HL-60 (cell line): ENCODE measurements at regions not wholly inside any gene's neighbourhood (a gene's known extent, or its start where the extent isn't known, plus 50 kb on each side); places are given as distances from the start of the nearest gene placed in this dataset.

Experiments used
- DNase-seq, 2 experiments: peaks; one replicate each; pipeline ENCODE4 v3.0.0-alpha.2; 2010 to 2020; ENCODE audit warnings: low read depth in 1 of 2, low spot score in 1 of 2
- H3K27ac ChIP-seq: fragments of 250-450 bp; sonication (Bioruptor Pico); replicated peaks from 2 replicates; pipeline ENCODE4 v1.5.1; 2020; ENCODE audit warnings: mild to moderate bottlenecking, moderate library complexity
- H3K27me3 ChIP-seq: fragments of 250-450 bp; sonication (Bioruptor Pico); 2 replicates; pipeline ENCODE4 v1.5.1; 2021; ENCODE audit warnings: mild to moderate bottlenecking, moderate library complexity; ENCODE audit not compliant: insufficient read depth, poor library complexity, severe bottlenecking
- H3K4me3 ChIP-seq: replicated peaks from 2 replicates; pipeline ENCODE4 v1.5.1; 2011; ENCODE audit warnings: mild to moderate bottlenecking, control low read depth, low read length; ENCODE audit not compliant: insufficient read depth
- GABPA ChIP-seq: IDR thresholded peaks from 2 replicates; pipeline ENCODE4 v1.6.1; 2012; ENCODE audit warnings: low read depth
- POLR2AphosphoS5 ChIP-seq: IDR thresholded peaks from 2 replicates; pipeline ENCODE4 v1.6.1; 2012; ENCODE audit warnings: low read depth
- SPI1 ChIP-seq: IDR thresholded peaks from 2 replicates; pipeline ENCODE4 v1.6.1; 2012; ENCODE audit warnings: low read depth, mild to moderate bottlenecking, borderline replicate concordance
- TF ChIP-seq, protein P1 (sequence below): IDR thresholded peaks from one replicate; pipeline ENCODE4 v1.5.1; 2011; ENCODE audit warnings: low read length, control low read depth, inconsistent platforms; ENCODE audit not compliant: insufficient read depth
- TF ChIP-seq, protein P2 (sequence below): IDR thresholded peaks from 2 replicates; pipeline ENCODE4 v1.6.1; 2012; ENCODE audit warnings: low read depth; ENCODE audit not compliant: insufficient replicate concordance

GRCh38 chr1:239140968-239141367 lies 245.4 kb upstream of the CHRM3 start:
- Histone ChIP-seq H3K27ac (no peak overlapping the region), H3K4me3 (no peak overlapping the region), H3K27me3 (no peaks in the 10 kb centered on the region)
- DNase-seq = no peak
- no peak for TF ChIP-seq GABPA
- TF ChIP-seq, protein P1, sequence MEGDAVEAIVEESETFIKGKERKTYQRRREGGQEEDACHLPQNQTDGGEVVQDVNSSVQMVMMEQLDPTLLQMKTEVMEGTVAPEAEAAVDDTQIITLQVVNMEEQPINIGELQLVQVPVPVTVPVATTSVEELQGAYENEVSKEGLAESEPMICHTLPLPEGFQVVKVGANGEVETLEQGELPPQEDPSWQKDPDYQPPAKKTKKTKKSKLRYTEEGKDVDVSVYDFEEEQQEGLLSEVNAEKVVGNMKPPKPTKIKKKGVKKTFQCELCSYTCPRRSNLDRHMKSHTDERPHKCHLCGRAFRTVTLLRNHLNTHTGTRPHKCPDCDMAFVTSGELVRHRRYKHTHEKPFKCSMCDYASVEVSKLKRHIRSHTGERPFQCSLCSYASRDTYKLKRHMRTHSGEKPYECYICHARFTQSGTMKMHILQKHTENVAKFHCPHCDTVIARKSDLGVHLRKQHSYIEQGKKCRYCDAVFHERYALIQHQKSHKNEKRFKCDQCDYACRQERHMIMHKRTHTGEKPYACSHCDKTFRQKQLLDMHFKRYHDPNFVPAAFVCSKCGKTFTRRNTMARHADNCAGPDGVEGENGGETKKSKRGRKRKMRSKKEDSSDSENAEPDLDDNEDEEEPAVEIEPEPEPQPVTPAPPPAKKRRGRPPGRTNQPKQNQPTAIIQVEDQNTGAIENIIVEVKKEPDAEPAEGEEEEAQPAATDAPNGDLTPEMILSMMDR = no peak
- TF ChIP-seq, protein P2, sequence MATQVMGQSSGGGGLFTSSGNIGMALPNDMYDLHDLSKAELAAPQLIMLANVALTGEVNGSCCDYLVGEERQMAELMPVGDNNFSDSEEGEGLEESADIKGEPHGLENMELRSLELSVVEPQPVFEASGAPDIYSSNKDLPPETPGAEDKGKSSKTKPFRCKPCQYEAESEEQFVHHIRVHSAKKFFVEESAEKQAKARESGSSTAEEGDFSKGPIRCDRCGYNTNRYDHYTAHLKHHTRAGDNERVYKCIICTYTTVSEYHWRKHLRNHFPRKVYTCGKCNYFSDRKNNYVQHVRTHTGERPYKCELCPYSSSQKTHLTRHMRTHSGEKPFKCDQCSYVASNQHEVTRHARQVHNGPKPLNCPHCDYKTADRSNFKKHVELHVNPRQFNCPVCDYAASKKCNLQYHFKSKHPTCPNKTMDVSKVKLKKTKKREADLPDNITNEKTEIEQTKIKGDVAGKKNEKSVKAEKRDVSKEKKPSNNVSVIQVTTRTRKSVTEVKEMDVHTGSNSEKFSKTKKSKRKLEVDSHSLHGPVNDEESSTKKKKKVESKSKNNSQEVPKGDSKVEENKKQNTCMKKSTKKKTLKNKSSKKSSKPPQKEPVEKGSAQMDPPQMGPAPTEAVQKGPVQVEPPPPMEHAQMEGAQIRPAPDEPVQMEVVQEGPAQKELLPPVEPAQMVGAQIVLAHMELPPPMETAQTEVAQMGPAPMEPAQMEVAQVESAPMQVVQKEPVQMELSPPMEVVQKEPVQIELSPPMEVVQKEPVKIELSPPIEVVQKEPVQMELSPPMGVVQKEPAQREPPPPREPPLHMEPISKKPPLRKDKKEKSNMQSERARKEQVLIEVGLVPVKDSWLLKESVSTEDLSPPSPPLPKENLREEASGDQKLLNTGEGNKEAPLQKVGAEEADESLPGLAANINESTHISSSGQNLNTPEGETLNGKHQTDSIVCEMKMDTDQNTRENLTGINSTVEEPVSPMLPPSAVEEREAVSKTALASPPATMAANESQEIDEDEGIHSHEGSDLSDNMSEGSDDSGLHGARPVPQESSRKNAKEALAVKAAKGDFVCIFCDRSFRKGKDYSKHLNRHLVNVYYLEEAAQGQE = no peak

GRCh38 chr1:239139801-239140200 lies 246.6 kb upstream of the CHRM3 start:
- TF ChIP-seq POLR2AphosphoS5 (no peak), SPI1 (no peak), GABPA (no peak)
- TF ChIP-seq, protein P2 = no peak
- TF ChIP-seq, protein P1 = no peak
- no peak for DNase-seq
- Histone ChIP-seq H3K4me3 (no peak overlapping the region), H3K27ac (no peak overlapping the region), H3K27me3 (no peaks in the 10 kb centered on the region)

GRCh38 chr1:239128541-239128940 lies 257.8 kb upstream of the CHRM3 start:
- DNase-seq = no peak
- TF ChIP-seq POLR2AphosphoS5 = no peak
- no peak for TF ChIP-seq SPI1
- TF ChIP-seq, protein P1 = no peak
- TF ChIP-seq, protein P2 = no peak
- TF ChIP-seq GABPA = no peak
- no peak overlapping the region for H3K27ac ChIP-seq
- no peaks in the 10 kb centered on the region for H3K27me3 ChIP-seq
- no peak overlapping the region for H3K4me3 ChIP-seq
